Endothelial cell of umbilical vein (primary cell): ENCODE measurements at regions not wholly inside any gene's neighbourhood (a gene's known extent, or its start where the extent isn't known, plus 50 kb on each side); places are given as distances from the start of the nearest gene placed in this dataset.

Source experiments
- BruUV-seq: library from RNA; stranded (reverse); fragments of 400-500 nt; replicated peaks from 2 replicates; lab custom pipeline; 2021; lab: Mats Ljungman, UMichigan
- CTCF ChIA-PET: fragments of 300-600, 350-600 bp; sonication (Branson Sonifier 250); formaldehyde crosslinking; loops from one replicate; lab custom pipeline; 2021; ENCODE audit warnings: antibody characterized with exemption, inconsistent platforms; lab: Charles Lee
- POLR2A ChIA-PET: fragments of 300-600, 350-600 bp; sonication (Branson Sonifier 250); formaldehyde crosslinking; loops from one replicate; lab custom pipeline; 2021; ENCODE audit warnings: antibody characterized with exemption, inconsistent platforms; lab: Charles Lee
- DNase-seq: peaks from one replicate; pipeline ENCODE4 v3.0.0-alpha.2; 2011; ENCODE audit warnings: low read depth, low spot score
- FAIRE-seq: peaks from 2 replicates; lab custom pipeline; 2011; peaks lifted over from hg19 to GRCh38; lab: Jason Lieb, UNC
- H2AFZ ChIP-seq: 2 replicates; pipeline ENCODE4 v1.6.0; 2012; ENCODE audit warnings: low read depth, low read length, control low read depth, inconsistent platforms
- H3K27ac ChIP-seq: 2 replicates; pipeline ENCODE4 v1.5.1; 2011; ENCODE audit warnings: low read depth, mild to moderate bottlenecking, control low read depth, low read length, moderate library complexity; ENCODE audit not compliant: insufficient read depth
- H3K27me3 ChIP-seq, 2 experiments: 2 replicates each; pipeline versions ENCODE4 v1.6.0 to v1.6.1; 2011; ENCODE audit warnings: low read length in 2 of 2, mixed read lengths in 1 of 2; ENCODE audit not compliant: control insufficient read depth in 2 of 2, insufficient read depth in 2 of 2
- H3K36me3 ChIP-seq, 2 experiments: 2 replicates in 1 of 2; 3 replicates in 1 of 2; pipeline ENCODE4 v1.5.1; 2011; ENCODE audit warnings: low read length in 2 of 2, mild to moderate bottlenecking in 1 of 2, moderate library complexity in 1 of 2; ENCODE audit not compliant: control insufficient read depth in 2 of 2, insufficient read depth in 2 of 2; ENCODE audit errors: extremely low read depth in 1 of 2
- H3K4me1 ChIP-seq: 3 replicates; pipeline ENCODE4 v1.5.1; 2011; ENCODE audit warnings: mild to moderate bottlenecking, low read length; ENCODE audit not compliant: control insufficient read depth, insufficient read depth; ENCODE audit errors: extremely low read depth
- H3K4me2 ChIP-seq: 2 replicates; pipeline ENCODE4 v1.6.1; 2011; ENCODE audit warnings: low read length, control low read depth, mixed read lengths; ENCODE audit not compliant: insufficient read depth
- H3K4me3 ChIP-seq, 3 experiments: fragments of 200-600 bp in 1 of 3; sonication (generic), shearing (Covaris generic) in 1 of 3; replicated peaks in 1 of 3; 2 replicates each; pipeline ENCODE4 v1.5.1; 2011 to 2016; ENCODE audit warnings: control low read depth in 3 of 3, low read length in 3 of 3, mild to moderate bottlenecking in 2 of 3, inconsistent platforms in 1 of 3, low read depth in 1 of 3, moderate library complexity in 1 of 3; ENCODE audit not compliant: insufficient read depth in 1 of 3
- H3K79me2 ChIP-seq: 2 replicates; pipeline ENCODE4 v1.6.0; 2012; ENCODE audit warnings: low read length, inconsistent platforms; ENCODE audit not compliant: control insufficient read depth, insufficient read depth
- H3K9ac ChIP-seq: replicated peaks from 2 replicates; pipeline ENCODE3; 2011; ENCODE audit warnings: low read length, control low read depth; ENCODE audit not compliant: insufficient read depth; ENCODE audit errors: extremely low read depth
- H3K9me1 ChIP-seq: replicated peaks from 3 replicates; pipeline ENCODE4 v1.6.0; 2011; ENCODE audit warnings: mild to moderate bottlenecking, low read length; ENCODE audit not compliant: control insufficient read depth, insufficient read depth; ENCODE audit errors: extremely low read depth
- H3K9me3 ChIP-seq: replicated peaks from 2 replicates; pipeline ENCODE4 v1.5.1; 2012; ENCODE audit warnings: low read length, inconsistent platforms; ENCODE audit not compliant: control insufficient read depth, insufficient read depth
- H4K20me1 ChIP-seq: replicated peaks from 2 replicates; pipeline ENCODE3; 2011; ENCODE audit warnings: mild to moderate bottlenecking, low read length; ENCODE audit not compliant: control insufficient read depth, insufficient read depth; ENCODE audit errors: extremely low read depth
- EZH2 ChIP-seq: IDR thresholded peaks from 2 replicates; pipeline ENCODE4 v1.6.1; 2012; ENCODE audit warnings: borderline replicate concordance, low read depth, mild to moderate bottlenecking, moderate library complexity, low read length, inconsistent platforms; ENCODE audit not compliant: severe bottlenecking
- FOS ChIP-seq: IDR thresholded peaks from 2 replicates; pipeline ENCODE4 v1.6.1; 2011; ENCODE audit warnings: mild to moderate bottlenecking, low read length, moderate library complexity, borderline replicate concordance; ENCODE audit not compliant: insufficient read depth
- GATA2 ChIP-seq: IDR thresholded peaks from 2 replicates; pipeline ENCODE4 v1.7.0; 2011; ENCODE audit warnings: low read depth, mild to moderate bottlenecking, moderate library complexity, mixed read lengths, low read length; ENCODE audit not compliant: insufficient read length, insufficient read depth
- JUN ChIP-seq: IDR thresholded peaks from 2 replicates; pipeline ENCODE4 v1.6.1; 2011; ENCODE audit warnings: borderline replicate concordance, low read depth; ENCODE audit not compliant: insufficient read length, insufficient read depth
- MYC ChIP-seq: IDR thresholded peaks from one replicate; pipeline ENCODE4 v1.6.1; 2011; ENCODE audit warnings: mild to moderate bottlenecking, low read depth, low read length
- POLR2A ChIP-seq: IDR thresholded peaks from 2 replicates; pipeline ENCODE4 v1.6.1; 2012; ENCODE audit warnings: low read depth, mild to moderate bottlenecking, control low read depth, low read length
- POLR2AphosphoS5 ChIP-seq: IDR thresholded peaks from 2 replicates; pipeline ENCODE4 v1.6.1; 2012; ENCODE audit warnings: low read depth, mild to moderate bottlenecking, control low read depth, low read length, moderate library complexity; ENCODE audit not compliant: insufficient read depth
- dilution Hi-C: fragments of 300-500 bp; cut with MboI; formaldehyde crosslinking; loops from one replicate; pipeline ENCODE4 v1.15.0; 2019; ENCODE audit warnings: low sequenced_read_pairs; ENCODE audit not compliant: extremely low pct_ligation_motif_present
- intact Hi-C: fragments of 100-400 bp; cut with micrococcal nuclease; formaldehyde crosslinking; loops from one replicate; pipeline ENCODE4 v1.10.0; 2022
- TF ChIP-seq, protein P1 (sequence below): IDR thresholded peaks from 2 replicates; pipeline ENCODE4 v1.6.1; 2011; ENCODE audit not compliant: insufficient read depth, insufficient read length
- TF ChIP-seq, protein P2 (sequence below), 2 donors: IDR thresholded peaks; 1 replicate in 1 of 2; 2 replicates in 1 of 2; pipeline ENCODE4 v1.5.1; 2011; ENCODE audit warnings: low read length in 2 of 2, mild to moderate bottlenecking in 2 of 2, moderate library complexity in 2 of 2, control low read depth in 1 of 2, inconsistent platforms in 1 of 2, low read depth in 1 of 2; ENCODE audit not compliant: insufficient read depth in 1 of 2; ENCODE audit errors: extremely low read depth in 1 of 2

DNA sequence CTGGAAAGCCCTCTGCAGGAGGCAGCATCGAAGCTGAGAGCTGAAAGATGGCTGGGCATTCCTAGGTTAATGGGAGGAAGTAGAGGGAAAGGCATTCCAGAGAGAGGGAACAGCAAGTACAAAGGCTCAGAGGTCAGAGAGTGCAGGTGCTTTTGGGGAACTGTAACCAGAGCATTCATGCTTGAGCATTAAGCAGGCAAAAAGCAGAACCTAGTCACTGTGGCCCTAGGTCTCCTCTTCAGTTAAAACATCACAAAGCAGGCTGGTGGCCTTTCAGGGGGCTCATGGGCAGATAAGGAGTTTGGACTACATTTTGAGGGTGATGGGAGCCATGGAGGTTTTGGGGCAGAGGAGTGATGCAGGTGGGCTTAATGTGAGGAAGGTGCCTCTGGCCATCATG lies 169.2 kb upstream of the MYL2 start:
- POLR2A ChIA-PET = no interaction called here
- no peaks in the 10 kb centered on the region for H3K27me3 ChIP-seq
- no peaks in the 10 kb centered on the region for H3K9me3 ChIP-seq
- BruUV-seq = no TSS peak
- intact Hi-C loops (no loop called here), dilution Hi-C loops (no loop called here)
- H3K36me3 ChIP-seq = no peaks in the 10 kb centered on the region
- no peak overlapping the region for H3K4me2 ChIP-seq
- TF ChIP-seq POLR2AphosphoS5 = no peak
- no peak for TF ChIP-seq EZH2
- no peak for TF ChIP-seq MYC
- no peak for TF ChIP-seq GATA2
- TF ChIP-seq, protein P1, sequence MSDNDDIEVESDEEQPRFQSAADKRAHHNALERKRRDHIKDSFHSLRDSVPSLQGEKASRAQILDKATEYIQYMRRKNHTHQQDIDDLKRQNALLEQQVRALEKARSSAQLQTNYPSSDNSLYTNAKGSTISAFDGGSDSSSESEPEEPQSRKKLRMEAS = no peak
- no peak for TF ChIP-seq POLR2A
- TF ChIP-seq JUN = no peak
- TF ChIP-seq, protein P2, sequence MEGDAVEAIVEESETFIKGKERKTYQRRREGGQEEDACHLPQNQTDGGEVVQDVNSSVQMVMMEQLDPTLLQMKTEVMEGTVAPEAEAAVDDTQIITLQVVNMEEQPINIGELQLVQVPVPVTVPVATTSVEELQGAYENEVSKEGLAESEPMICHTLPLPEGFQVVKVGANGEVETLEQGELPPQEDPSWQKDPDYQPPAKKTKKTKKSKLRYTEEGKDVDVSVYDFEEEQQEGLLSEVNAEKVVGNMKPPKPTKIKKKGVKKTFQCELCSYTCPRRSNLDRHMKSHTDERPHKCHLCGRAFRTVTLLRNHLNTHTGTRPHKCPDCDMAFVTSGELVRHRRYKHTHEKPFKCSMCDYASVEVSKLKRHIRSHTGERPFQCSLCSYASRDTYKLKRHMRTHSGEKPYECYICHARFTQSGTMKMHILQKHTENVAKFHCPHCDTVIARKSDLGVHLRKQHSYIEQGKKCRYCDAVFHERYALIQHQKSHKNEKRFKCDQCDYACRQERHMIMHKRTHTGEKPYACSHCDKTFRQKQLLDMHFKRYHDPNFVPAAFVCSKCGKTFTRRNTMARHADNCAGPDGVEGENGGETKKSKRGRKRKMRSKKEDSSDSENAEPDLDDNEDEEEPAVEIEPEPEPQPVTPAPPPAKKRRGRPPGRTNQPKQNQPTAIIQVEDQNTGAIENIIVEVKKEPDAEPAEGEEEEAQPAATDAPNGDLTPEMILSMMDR (IDR thresholded peaks at IDR 0.05; ENCODE audit: extremely low read depth in 1 of 2, insufficient read depth in 1 of 2, low read depth in 1 of 2, low read length in 2 of 2) = no peak
- TF ChIP-seq FOS = no peak
- H3K4me3 ChIP-seq = no peak overlapping the region
- no peak overlapping the region for H3K9ac ChIP-seq
- DNase-seq (no peak), FAIRE-seq (no peak)
- CTCF ChIA-PET = no interaction called here
- H3K9me1 ChIP-seq = no peaks in the 10 kb centered on the region
- no peaks in the 10 kb centered on the region for H3K4me1 ChIP-seq
- no peak overlapping the region for H3K27ac ChIP-seq
- H4K20me1 ChIP-seq = no peaks in the 10 kb centered on the region
- H3K79me2 ChIP-seq = no peaks in the 10 kb centered on the region
- H2AFZ ChIP-seq = no peak overlapping the region
